GM18867 (cell line): ENCODE measurements at regions not wholly inside any gene's neighbourhood (a gene's known extent, or its start where the extent isn't known, plus 50 kb on each side); places are given as distances from the start of the nearest gene placed in this dataset.
"Not testable (repeated sequence)": the region's sequence is repeated elsewhere in the genome, so short reads cannot be mapped to it uniquely, and the experiment has no call there.

Experiments used
- ATAC-seq: cut with Tn5 transposase; IDR thresholded peaks from one replicate; pipeline ENCODE4 v1.9.1; 2021; ENCODE audit warnings: mild to moderate bottlenecking, moderate library complexity; ENCODE audit not compliant: unreplicated experiment

GRCh38 chr16:21532996-21533395 is 66.4 kb upstream of the METTL9 start:
- ATAC-seq = not testable (repeated sequence)

- not testable (repeated sequence) for ATAC-seq
These were observed 65.9 kb upstream of the METTL9 start for GRCh38 chr16:21533474-21533873.

GRCh38 chr16:21534561-21534960 is 64.8 kb upstream of the METTL9 start:
- ATAC-seq = not testable (repeated sequence)

- not testable (repeated sequence) for ATAC-seq
These were observed 64.2 kb upstream of the METTL9 start for GRCh38 chr16:21535201-21535600.

GRCh38 chr16:21536740-21537139 is 62.6 kb upstream of the METTL9 start:
- ATAC-seq = not testable (repeated sequence)

- not testable (repeated sequence) for ATAC-seq
These were observed 61.8 kb upstream of the METTL9 start for GRCh38 chr16:21537598-21537997.

- not testable (repeated sequence) for ATAC-seq
These were observed 60.2 kb upstream of the METTL9 start for GRCh38 chr16:21539107-21539618.

GRCh38 chr16:21540770-21541433 is 58.5 kb upstream of the METTL9 start:
- ATAC-seq = peak; percentile 66

GRCh38 chr16:21541611-21542051 is 57.7 kb upstream of the METTL9 start:
- peak; percentile 27 for ATAC-seq

- not testable (repeated sequence) for ATAC-seq
These were observed 57.3 kb upstream of the METTL9 start for GRCh38 chr16:21542075-21542474.

- ATAC-seq = not testable (repeated sequence)
These were observed 56.8 kb upstream of the METTL9 start for GRCh38 chr16:21542491-21543124.

- not testable (repeated sequence) for ATAC-seq
These were observed 56.1 kb upstream of the METTL9 start for GRCh38 chr16:21543151-21543836.

GRCh38 chr16:21545664-21546326 is 53.6 kb upstream of the METTL9 start:
- ATAC-seq = not testable (repeated sequence)

GRCh38 chr16:21549396-21549795 is 50.0 kb upstream of the METTL9 start:
- ATAC-seq = not testable (repeated sequence)
